Neural cell (in vitro differentiated cells): ENCODE measurements at regions not wholly inside any gene's neighbourhood (a gene's known extent, or its start where the extent isn't known, plus 50 kb on each side); places are given as distances from the start of the nearest gene placed in this dataset.
"Not testable (repeated sequence)": the region's sequence is repeated elsewhere in the genome, so short reads cannot be mapped to it uniquely, and the experiment has no call there.

ENCODE experiments used
- H2AFZ ChIP-seq: fragments of 200-600, 300-800 bp; sonication (generic), shearing (Covaris generic); 2 replicates; pipeline ENCODE4 v1.6.0; 2014; ENCODE audit warnings: low read depth, mild to moderate bottlenecking, antibody characterized with exemption, low read length, moderate library complexity
- H3F3A ChIP-seq: fragments of 200-600 bp; shearing (Covaris generic); 2 replicates; pipeline ENCODE4 v1.6.1; 2016; ENCODE audit warnings: mild to moderate bottlenecking, moderate library complexity, mixed read lengths, antibody characterized with exemption, low read length; ENCODE audit not compliant: insufficient read depth, poor library complexity, severe bottlenecking
- H3K27ac ChIP-seq: fragments of 200-600, 300-800 bp; sonication (generic), shearing (Covaris generic); 2 replicates; pipeline ENCODE4 v1.5.1; 2014; ENCODE audit warnings: mild to moderate bottlenecking, low read length, moderate library complexity
- H3K27me3 ChIP-seq: fragments of 300-800, 200-600 bp; sonication (generic), shearing (Covaris generic); 2 replicates; pipeline ENCODE4 v1.6.0; 2014; ENCODE audit warnings: mild to moderate bottlenecking, low read depth, low read length, moderate library complexity; ENCODE audit not compliant: insufficient read depth
- H3K36me3 ChIP-seq: fragments of 300-800, 200-600 bp; sonication (generic), shearing (Covaris generic); 2 replicates; pipeline ENCODE4 v1.5.1; 2014; ENCODE audit warnings: mild to moderate bottlenecking, antibody characterized with exemption, low read length, moderate library complexity; ENCODE audit not compliant: insufficient read depth
- H3K4me2 ChIP-seq: fragments of 300-800, 200-600 bp; sonication (generic), shearing (Covaris generic); 2 replicates; pipeline ENCODE4 v1.6.0; 2014; ENCODE audit warnings: mild to moderate bottlenecking, low read length
- H3K4me3 ChIP-seq: fragments of 300-800, 200-600 bp; sonication (generic), shearing (Covaris generic); 2 replicates; pipeline ENCODE4 v1.5.1; 2014; ENCODE audit warnings: mild to moderate bottlenecking, low read length, moderate library complexity
- H3K79me2 ChIP-seq: fragments of 200-600 bp; shearing (Covaris generic); replicated peaks from 2 replicates; pipeline ENCODE4 v1.6.0; 2014; ENCODE audit warnings: mild to moderate bottlenecking, low read length, moderate library complexity; ENCODE audit not compliant: insufficient read depth
- H3K9ac ChIP-seq: fragments of 300-800, 200-600 bp; sonication (generic), shearing (Covaris generic); 2 replicates; pipeline ENCODE4 v1.6.1; 2016; ENCODE audit warnings: mild to moderate bottlenecking, low read length, mixed read lengths
- H3K9me2 ChIP-seq: fragments of 200-600 bp; shearing (Covaris generic); 2 replicates; pipeline ENCODE4 v1.6.1; 2016; ENCODE audit warnings: mild to moderate bottlenecking, low read length, mixed read lengths; ENCODE audit not compliant: insufficient read depth
- H3K9me3 ChIP-seq: fragments of 200-600, 300-800 bp; sonication (generic), shearing (Covaris generic); 2 replicates; pipeline ENCODE4 v1.6.1; 2016; ENCODE audit warnings: mild to moderate bottlenecking, mixed run types, low read length, moderate library complexity, mixed read lengths
- H4K20me1 ChIP-seq: fragments of 200-600 bp; shearing (Covaris generic); 2 replicates; pipeline ENCODE4 v1.6.1; 2016; ENCODE audit warnings: mild to moderate bottlenecking, mixed run types; ENCODE audit not compliant: insufficient read depth

GRCh38 chr9:66701411-66702377 is 198.8 kb upstream of the ZNF658 start:
- H3F3A ChIP-seq, H3K79me2 ChIP-seq, H3K4me3 ChIP-seq, H3K4me2 ChIP-seq, H3K9ac ChIP-seq, H3K9me2 ChIP-seq, H3K36me3 ChIP-seq, H2AFZ ChIP-seq, H3K9me3 ChIP-seq, H3K27ac ChIP-seq, H4K20me1 ChIP-seq, H3K27me3 ChIP-seq: not testable (repeated sequence)

- H3K79me2 ChIP-seq, H4K20me1 ChIP-seq, H3K9me2 ChIP-seq, H3K9ac ChIP-seq, H3K4me2 ChIP-seq, H3K4me3 ChIP-seq, H2AFZ ChIP-seq, H3K9me3 ChIP-seq, H3F3A ChIP-seq, H3K27me3 ChIP-seq, H3K36me3 ChIP-seq, H3K27ac ChIP-seq: not testable (repeated sequence)
Observed at GRCh38 chr9:66711553-66711952, 189.0 kb upstream of the ZNF658 start.

GRCh38 chr9:66712870-66713269 is 187.7 kb upstream of the ZNF658 start:
- not testable (repeated sequence) for H2AFZ ChIP-seq, H3K9me2 ChIP-seq, H3K79me2 ChIP-seq, H3K36me3 ChIP-seq, H3F3A ChIP-seq, H3K27me3 ChIP-seq, H4K20me1 ChIP-seq, H3K9me3 ChIP-seq, H3K4me3 ChIP-seq, H3K27ac ChIP-seq, H3K4me2 ChIP-seq, H3K9ac ChIP-seq

GRCh38 chr9:66713552-66713951 is 187.0 kb upstream of the ZNF658 start:
- not testable (repeated sequence) for H3K27ac ChIP-seq, H3K9me3 ChIP-seq, H3K9ac ChIP-seq, H3K27me3 ChIP-seq, H4K20me1 ChIP-seq, H3F3A ChIP-seq, H3K4me3 ChIP-seq, H3K4me2 ChIP-seq, H2AFZ ChIP-seq, H3K36me3 ChIP-seq, H3K9me2 ChIP-seq, H3K79me2 ChIP-seq

GRCh38 chr9:66720845-66721244 is 179.7 kb upstream of the ZNF658 start:
- not testable (repeated sequence) for H4K20me1 ChIP-seq, H3K79me2 ChIP-seq, H3K4me2 ChIP-seq, H3F3A ChIP-seq, H3K36me3 ChIP-seq, H3K9me3 ChIP-seq, H3K4me3 ChIP-seq, H3K27ac ChIP-seq, H3K9ac ChIP-seq, H3K27me3 ChIP-seq, H3K9me2 ChIP-seq, H2AFZ ChIP-seq

GRCh38 chr9:66727540-66727939 is 173.0 kb upstream of the ZNF658 start:
- H3K79me2 ChIP-seq, H3F3A ChIP-seq: not testable (repeated sequence)

GRCh38 chr9:66736686-66737085 is 163.8 kb upstream of the ZNF658 start:
- H4K20me1 ChIP-seq, H3K79me2 ChIP-seq, H3K27ac ChIP-seq, H3K4me3 ChIP-seq, H3K36me3 ChIP-seq, H3K9me3 ChIP-seq, H2AFZ ChIP-seq, H3K4me2 ChIP-seq, H3K27me3 ChIP-seq, H3K9me2 ChIP-seq, H3F3A ChIP-seq, H3K9ac ChIP-seq: not testable (repeated sequence)

More at GRCh38 chr9:66727540-66727939, 173.0 kb upstream of the ZNF658 start:
- H3K9me2 ChIP-seq, H3K9me3 ChIP-seq, H3K4me2 ChIP-seq, H3K27ac ChIP-seq, H3K4me3 ChIP-seq, H3K27me3 ChIP-seq, H2AFZ ChIP-seq, H3K9ac ChIP-seq, H3K36me3 ChIP-seq, H4K20me1 ChIP-seq: not testable (repeated sequence)

GRCh38 chr9:66738418-66738817 is 162.1 kb upstream of the ZNF658 start:
- H3K27ac ChIP-seq, H3K4me3 ChIP-seq, H3K9me3 ChIP-seq, H3K79me2 ChIP-seq, H2AFZ ChIP-seq, H3F3A ChIP-seq, H3K9ac ChIP-seq, H3K4me2 ChIP-seq, H3K9me2 ChIP-seq, H3K27me3 ChIP-seq, H3K36me3 ChIP-seq, H4K20me1 ChIP-seq: not testable (repeated sequence)
